ENCODE measurements at regions not wholly inside any gene's neighbourhood (a gene's known extent, or its start where the extent isn't known, plus 50 kb on each side); places are given as distances from the start of the nearest gene placed in this dataset.

DNA sequence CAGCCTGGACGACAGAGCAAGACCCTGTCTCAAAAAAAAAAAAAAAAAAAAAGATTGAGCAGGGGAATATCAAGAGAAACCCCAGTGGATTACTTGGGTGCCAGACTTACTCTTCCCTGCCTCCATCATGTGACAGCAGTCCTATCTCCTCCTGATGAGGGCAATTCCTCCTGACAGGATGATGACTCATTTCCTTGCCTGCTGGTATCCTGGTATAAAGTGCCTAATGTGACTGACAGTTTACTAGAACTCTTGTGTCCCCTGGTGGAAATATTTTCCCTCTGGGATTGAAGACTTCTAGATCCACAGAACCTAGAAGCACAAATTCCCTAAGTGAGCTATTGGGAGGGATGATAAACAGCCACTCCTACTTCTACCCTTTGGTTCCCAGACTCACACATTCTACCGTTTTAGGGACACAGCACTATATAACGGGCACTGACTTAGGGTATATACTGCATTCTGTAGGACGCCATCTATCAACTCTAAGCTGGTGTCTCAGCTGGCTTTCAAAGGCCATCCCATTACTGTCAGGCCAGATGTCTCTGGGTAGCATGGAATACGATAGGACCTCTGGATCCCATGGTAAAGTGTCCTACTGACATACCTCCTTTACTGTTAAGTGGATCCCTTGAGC lies 114.6 kb upstream of the MED13 start:
- TF ChIP-seq POLR2AphosphoS5 (IDR thresholded peaks at IDR 0.05; ENCODE audit: borderline replicate concordance, low read depth, low read length) (no peak), EZH2 (IDR thresholded peaks at IDR 0.05) (no peak)

Measured in SK-N-MC (cell line).